ENCODE measurements at regions not wholly inside any gene's neighbourhood (a gene's known extent, or its start where the extent isn't known, plus 50 kb on each side); places are given as distances from the start of the nearest gene placed in this dataset.

- DNase-seq = peak; percentile 62
- Histone ChIP-seq H3T11ph (ENCODE audit: low read length) (no peak overlapping the region), H3K4ac (ENCODE audit: low read depth, low read length) (no peak overlapping the region), H2BK15ac (ENCODE audit: low read depth, low read length) (no peak overlapping the region), H2BK5ac (ENCODE audit: insufficient read length, low read length) (no peak overlapping the region), H3K23ac (ENCODE audit: insufficient read length, low read depth, low read length) (no peak overlapping the region), H3K27me3 (ENCODE audit: insufficient read depth, low read length) (no peaks in the 10 kb centered on the region), H2BK120ac (ENCODE audit: low read depth, low read length, poor library complexity, severe bottlenecking) (no peak overlapping the region), H3K18ac (ENCODE audit: insufficient read length, low read depth, low read length) (no peak overlapping the region), H2AK5ac (ENCODE audit: insufficient read length, low read length) (no peak overlapping the region), H3K56ac (ENCODE audit: insufficient read length, low read depth, low read length) (no peak overlapping the region), H3K14ac (ENCODE audit: insufficient read depth, low read length) (no peak overlapping the region), H3K9ac (ENCODE audit: extremely low read depth, insufficient read length, low read length) (no peak overlapping the region), H3K9me3 (ENCODE audit: control insufficient read depth, low read depth, low read length) (no peaks in the 10 kb centered on the region), H2BK12ac (ENCODE audit: insufficient read length, low read depth, low read length) (no peak overlapping the region), H3K4me1 (ENCODE audit: insufficient read depth, low read length) (no peaks in the 10 kb centered on the region), H2AFZ (ENCODE audit: low read length) (no peak overlapping the region), H3K27ac (ENCODE audit: insufficient read length, low read depth, low read length) (no peak overlapping the region), H4K20me1 (ENCODE audit: control insufficient read depth, insufficient read depth, insufficient read length) (no peaks in the 10 kb centered on the region), H4K91ac (ENCODE audit: insufficient read length, low read depth, low read length) (no peak overlapping the region), H2BK20ac (ENCODE audit: low read depth, low read length, poor library complexity, severe bottlenecking) (no peak overlapping the region), H3K4me2 (ENCODE audit: insufficient read depth, insufficient read length, low read length) (no peak overlapping the region), H3K23me2 (ENCODE audit: insufficient read length, low read depth, low read length, poor library complexity, severe bottlenecking) (no peaks in the 10 kb centered on the region), H4K5ac (ENCODE audit: insufficient read length, low read depth, low read length) (no peak overlapping the region), H3K79me2 (ENCODE audit: insufficient read depth, low read length) (no peaks in the 10 kb centered on the region), H3K79me1 (ENCODE audit: insufficient read depth, low read depth, low read length, poor library complexity, severe bottlenecking) (no peaks in the 10 kb centered on the region), H4K8ac (replicated peaks; ENCODE audit: insufficient read length, low read depth, low read length) (no peak overlapping the region)
- Mint-ChIP-seq H3K4me3 (no peak overlapping the region), H3K27me3 (ENCODE audit: low read depth) (no peaks in the 10 kb centered on the region; the same call in 1 of the 2 replicates), H3K4me1 (no peaks in the 10 kb centered on the region), H3K9me3 (peaks cover 3 to 8% of the 10 kb centered on the region in 2 experiments; a peak in 3 of 5 replicates), H3K36me3 (ENCODE audit: insufficient read depth in 1 of 3, low read depth in 3 of 3) (peaks cover 0 to 5% (median 2%) of the 10 kb centered on the region in 3 experiments; a peak in 3 of 7 replicates), H3K27ac (no peak overlapping the region)
- TF ChIP-seq CTCF (conservative IDR thresholded peaks at IDR 0.05) = peak; percentile 88
- WGBS (ENCODE audit: extremely low coverage, insufficient read length, low lambda C conversion rate) = no CpG with 5 or more reads among the region's 15 CpGs
Measured at GRCh38 chr2:220687231-220687843, 884.8 kb downstream of the EPHA4 start.
